Suppressor macrophage treated with lipopolysaccharide for 4 hours (primary cell): ENCODE measurements at regions not wholly inside any gene's neighbourhood (a gene's known extent, or its start where the extent isn't known, plus 50 kb on each side); places are given as distances from the start of the nearest gene placed in this dataset.
"Not testable (repeated sequence)": the region's sequence is repeated elsewhere in the genome, so short reads cannot be mapped to it uniquely, and the experiment has no call there.

Source experiments
- DNase-seq: peaks from one replicate; pipeline ENCODE4 v3.0.0-alpha.2; 2020

- DNase-seq: not testable (repeated sequence)
Measured at GRCh38 chr11:4315292-4315691, 52.9 kb downstream of the OR52B4 start.

GRCh38 chr11:4277225-4277624 lies 91.0 kb downstream of the OR52B4 start:
- DNase-seq: not testable (repeated sequence)

- not testable (repeated sequence) for DNase-seq
Measured at GRCh38 chr11:4251085-4251484, 117.1 kb downstream of the OR52B4 start.

- DNase-seq: not testable (repeated sequence)
Measured at GRCh38 chr11:4249475-4249874, 118.7 kb downstream of the OR52B4 start.

GRCh38 chr11:4237771-4238170 lies 130.4 kb downstream of the OR52B4 start:
- not testable (repeated sequence) for DNase-seq

- not testable (repeated sequence) for DNase-seq
Measured at GRCh38 chr11:4218857-4219256, 124.3 kb downstream of the RRM1 start.

GRCh38 chr11:4213746-4214145 lies 119.1 kb downstream of the RRM1 start:
- DNase-seq: no peak

- DNase-seq: no peak
Measured at GRCh38 chr11:4211991-4212390, 117.4 kb downstream of the RRM1 start.

GRCh38 chr11:4203603-4204360 lies 109.2 kb downstream of the RRM1 start:
- no peak for DNase-seq

GRCh38 chr11:4202749-4203148 lies 108.2 kb downstream of the RRM1 start:
- no peak for DNase-seq

- no peak for DNase-seq
Measured at GRCh38 chr11:4197112-4197511, 102.5 kb downstream of the RRM1 start.

- no peak for DNase-seq
Measured at GRCh38 chr11:4195909-4196308, 101.3 kb downstream of the RRM1 start.

- DNase-seq: no peak
Measured at GRCh38 chr11:4194889-4195288, 100.3 kb downstream of the RRM1 start.

- no peak for DNase-seq
Measured at GRCh38 chr11:4191031-4191571, 96.5 kb downstream of the RRM1 start.

GRCh38 chr11:4190519-4190918 lies 95.9 kb downstream of the RRM1 start:
- no peak for DNase-seq

- DNase-seq: peak; percentile 45
Measured at GRCh38 chr11:4190098-4190497, 95.5 kb downstream of the RRM1 start.
